PC-3 (cell line): ENCODE measurements at regions not wholly inside any gene's neighbourhood (a gene's known extent, or its start where the extent isn't known, plus 50 kb on each side); places are given as distances from the start of the nearest gene placed in this dataset.

Experiments
- ATAC-seq: fragments of 200-7000 bp; cut with Tn5 transposase; 2 replicates; pipeline ENCODE4 v1.9.1; 2020; ENCODE audit warnings: mild to moderate bottlenecking, moderate library complexity
- BruUV-seq: library from RNA; stranded (reverse); fragments of 400-500 nt; replicated peaks from 2 replicates; lab custom pipeline; 2021; lab: Mats Ljungman, UMichigan
- CTCF ChIA-PET: fragments of 300-600 bp; sonication (Branson Sonifier 250); formaldehyde crosslinking; loops from one replicate; lab custom pipeline; 2022; ENCODE audit warnings: antibody characterized with exemption; lab: Charles Lee
- POLR2A ChIA-PET: fragments of 300-600 bp; sonication (Branson Sonifier 250); formaldehyde crosslinking; loops from one replicate; lab custom pipeline; 2022; ENCODE audit warnings: antibody characterized with exemption; ENCODE audit not compliant: unreplicated experiment; lab: Charles Lee
- DNase-seq: peaks from one replicate; pipeline ENCODE4 v3.0.0-alpha.2; 2015
- H2AFZ ChIP-seq: fragments of 300-600 bp; sonication (generic); 2 replicates; pipeline ENCODE4 v1.6.0; 2016; ENCODE audit warnings: antibody characterized with exemption, low read length
- H3F3A ChIP-seq: fragments of 300-600 bp; sonication (generic); one replicate; pipeline ENCODE4 v1.6.0; 2017; ENCODE audit warnings: antibody characterized with exemption, low read length, control low read depth, mild to moderate bottlenecking; ENCODE audit not compliant: unreplicated experiment
- H3K27ac ChIP-seq: fragments of 300-600 bp; sonication (generic); 2 replicates; pipeline ENCODE4 v1.5.1; 2016; ENCODE audit warnings: mild to moderate bottlenecking, low read length
- H3K27me3 ChIP-seq: fragments of 300-600 bp; sonication (generic); 2 replicates; pipeline ENCODE4 v1.6.1; 2016; ENCODE audit warnings: low read length, mixed read lengths
- H3K36me3 ChIP-seq: fragments of 300-600 bp; sonication (generic); 2 replicates; pipeline ENCODE4 v1.6.1; 2016; ENCODE audit warnings: low read depth, mixed run types, low read length, mixed read lengths
- H3K4me1 ChIP-seq: fragments of 300-600 bp; sonication (generic); 2 replicates; pipeline ENCODE4 v1.5.1; 2016; ENCODE audit warnings: low read length; ENCODE audit not compliant: insufficient read depth
- H3K4me2 ChIP-seq: fragments of 300-600 bp; sonication (generic); 2 replicates; pipeline ENCODE4 v1.6.0; 2016; ENCODE audit warnings: low read length
- H3K4me3 ChIP-seq: fragments of 300-600 bp; sonication (generic); 2 replicates; pipeline ENCODE4 v1.5.1; 2016; ENCODE audit warnings: mild to moderate bottlenecking, low read length, mixed read lengths
- H3K79me2 ChIP-seq: fragments of 300-600 bp; sonication (generic); 2 replicates; pipeline ENCODE4 v1.6.1; 2017; ENCODE audit warnings: low read length, mixed read lengths
- H3K9ac ChIP-seq: fragments of 300-600 bp; sonication (generic); 2 replicates; pipeline ENCODE4 v1.6.0; 2016; ENCODE audit warnings: mild to moderate bottlenecking, low read length
- H3K9me2 ChIP-seq: fragments of 300-600 bp; sonication (generic); replicated peaks from 2 replicates; pipeline ENCODE4 v1.6.1; 2016; ENCODE audit warnings: mixed run types, low read length, mixed read lengths
- H3K9me3 ChIP-seq: fragments of 300-600 bp; sonication (generic); 2 replicates; pipeline ENCODE4 v1.6.1; 2016; ENCODE audit warnings: low read length, mixed read lengths
- H4K20me1 ChIP-seq: fragments of 300-600 bp; sonication (generic); 2 replicates; pipeline ENCODE4 v1.6.1; 2016; ENCODE audit warnings: low read length, mixed read lengths
- CTCF ChIP-seq: fragments of 300-600 bp; sonication (generic); conservative IDR thresholded peaks from 2 replicates; pipeline ENCODE4 v1.5.1; 2017; ENCODE audit warnings: antibody characterized with exemption, low read depth, mild to moderate bottlenecking, low read length
- EZH2 ChIP-seq: fragments of 300-600 bp; sonication (generic); IDR thresholded peaks from one replicate; pipeline ENCODE4 v1.6.1; 2017; ENCODE audit warnings: antibody characterized with exemption, mild to moderate bottlenecking, low read length; ENCODE audit not compliant: unreplicated experiment
- EZH2phosphoT487 ChIP-seq: fragments of 300-600 bp; sonication (generic); IDR thresholded peaks from 2 replicates; pipeline ENCODE4 v1.6.1; 2018; ENCODE audit warnings: mild to moderate bottlenecking, antibody characterized with exemption, low read length, borderline replicate concordance
- intact Hi-C: fragments of 100-400 bp; cut with micrococcal nuclease; formaldehyde crosslinking; loops from 2 replicates; pipeline ENCODE4 v1.9.0; 2023

- H4K20me1 ChIP-seq, result no peaks in the 10 kb centered on the region
- TF ChIP-seq EZH2, result no peak
- no peak for TF ChIP-seq EZH2phosphoT487
- no peak for TF ChIP-seq CTCF
- DNase-seq (peak; percentile 7), ATAC-seq (no peak)
- H3K4me1 ChIP-seq, result no peaks in the 10 kb centered on the region
- no peak overlapping the region for H3K4me3 ChIP-seq
- H3K9me2 ChIP-seq, result no peaks in the 10 kb centered on the region
- H3K79me2 ChIP-seq, result no peaks in the 10 kb centered on the region
- H3F3A ChIP-seq, result no peaks in the 10 kb centered on the region
- H3K4me2 ChIP-seq, result no peak overlapping the region
- no peak overlapping the region for H3K9ac ChIP-seq
- H3K27me3 ChIP-seq, result peaks cover 23% of the 10 kb centered on the region
- H2AFZ ChIP-seq, result no peak overlapping the region
- no peaks in the 10 kb centered on the region for H3K36me3 ChIP-seq
- ChIA-PET POLR2A (no interaction called here), CTCF (no interaction called here)
- no TSS peak for BruUV-seq
- intact Hi-C loops, result no loop called here
- H3K27ac ChIP-seq, result no peak overlapping the region
- H3K9me3 ChIP-seq, result no peaks in the 10 kb centered on the region
Measured at GRCh38 chr17:14699574-14700185, 398.8 kb downstream of the HS3ST3B1 start.

GRCh38 chr17:14693382-14693781 lies 392.5 kb downstream of the HS3ST3B1 start:
- Histone ChIP-seq H3K79me2 (no peaks in the 10 kb centered on the region), H3F3A (no peaks in the 10 kb centered on the region), H3K9me3 (peaks cover 6% of the 10 kb centered on the region; the same call in 1 of the 2 replicates), H3K9ac (no peak overlapping the region), H3K4me2 (no peak overlapping the region), H3K9me2 (no peaks in the 10 kb centered on the region), H3K27ac (no peak overlapping the region), H3K4me1 (no peaks in the 10 kb centered on the region), H3K4me3 (no peak overlapping the region), H3K36me3 (no peaks in the 10 kb centered on the region), H3K27me3 (peaks cover 5% of the 10 kb centered on the region; the same call in 1 of the 2 replicates), H2AFZ (no peak overlapping the region), H4K20me1 (no peaks in the 10 kb centered on the region)
- no peak for TF ChIP-seq EZH2
- no peak for TF ChIP-seq CTCF
- no peak for TF ChIP-seq EZH2phosphoT487
- CTCF ChIA-PET, result no interaction called here
- POLR2A ChIA-PET, result no interaction called here
- no TSS peak for BruUV-seq
- intact Hi-C loops, result no loop called here
- ATAC-seq (no peak), DNase-seq (no peak)

GRCh38 chr17:14690704-14691103 lies 389.8 kb downstream of the HS3ST3B1 start:
- Histone ChIP-seq H3K36me3 (no peaks in the 10 kb centered on the region), H3K9me3 (peaks cover 6% of the 10 kb centered on the region; the same call in 1 of the 2 replicates), H3K4me2 (no peak overlapping the region), H2AFZ (no peak overlapping the region), H3K4me3 (no peak overlapping the region), H3F3A (no peaks in the 10 kb centered on the region), H3K27ac (no peak overlapping the region), H3K79me2 (no peaks in the 10 kb centered on the region), H3K9me2 (no peaks in the 10 kb centered on the region), H4K20me1 (no peaks in the 10 kb centered on the region), H3K27me3 (peaks cover 5% of the 10 kb centered on the region; the same call in 1 of the 2 replicates), H3K9ac (no peak overlapping the region), H3K4me1 (no peaks in the 10 kb centered on the region)
- TF ChIP-seq EZH2 (no peak), CTCF (no peak), EZH2phosphoT487 (no peak)
- intact Hi-C loops, result no loop called here
- CTCF ChIA-PET, result no interaction called here
- POLR2A ChIA-PET, result no interaction called here
- DNase-seq, result no peak
- BruUV-seq, result no TSS peak
- no peak for ATAC-seq
